WTC11 (cell line): ENCODE measurements at regions not wholly inside any gene's neighbourhood (a gene's known extent, or its start where the extent isn't known, plus 50 kb on each side); places are given as distances from the start of the nearest gene placed in this dataset.

Experiments
- ATAC-seq: fragments of 200-7000 bp; cut with Tn5 transposase; 2 replicates; pipeline ENCODE4 v1.10.0; 2021; ENCODE audit warnings: mild to moderate bottlenecking, moderate library complexity
- CTCF ChIA-PET: fragments of 300-600 bp; sonication (Branson Sonifier 250); formaldehyde crosslinking; loops from one replicate; lab custom pipeline; 2021; ENCODE audit warnings: antibody characterized with exemption; lab: Charles Lee
- POLR2A ChIA-PET: fragments of 350-600 bp; sonication (Branson Sonifier 250); formaldehyde crosslinking; loops from one replicate; lab custom pipeline; 2021; ENCODE audit warnings: antibody characterized with exemption; lab: Charles Lee
- DNase-seq: peaks from one replicate; pipeline ENCODE4 v3.0.0; 2021; ENCODE audit warnings: low spot score
- H3K27ac Mint-ChIP-seq: 2 replicates; pipeline ENCODE4 v1.8.0; 2021; ENCODE audit warnings: mixed read lengths
- H3K27me3 Mint-ChIP-seq: 2 replicates; pipeline ENCODE4 v1.8.0; 2021; ENCODE audit warnings: low read depth, mild to moderate bottlenecking, moderate library complexity, mixed read lengths
- H3K36me3 Mint-ChIP-seq: 2 replicates; pipeline ENCODE4 v1.8.0; 2021; ENCODE audit warnings: mixed read lengths
- H3K4me1 Mint-ChIP-seq: 2 replicates; pipeline ENCODE4 v1.8.0; 2022; ENCODE audit warnings: mixed read lengths
- H3K4me3 Mint-ChIP-seq: 2 replicates; pipeline ENCODE4 v1.8.0; 2021; ENCODE audit warnings: mild to moderate bottlenecking, moderate library complexity, mixed read lengths
- H3K9me3 Mint-ChIP-seq: 2 replicates; pipeline ENCODE4 v1.8.0; 2021; ENCODE audit warnings: mixed read lengths
- ATF6 ChIP-seq: sonication (generic); formaldehyde crosslinking; IDR thresholded peaks from 2 replicates; pipeline ENCODE4 v1.8.1; 2023; ENCODE audit warnings: mild to moderate bottlenecking, missing genetic modification reagents
- CREB1 ChIP-seq: sonication (generic); formaldehyde crosslinking; IDR thresholded peaks from 2 replicates; pipeline ENCODE4 v1.8.0; 2023; ENCODE audit warnings: mild to moderate bottlenecking, missing genetic modification reagents
- ELF4 ChIP-seq: sonication (generic); formaldehyde crosslinking; IDR thresholded peaks from 2 replicates; pipeline ENCODE4 v1.8.1; 2022; ENCODE audit warnings: low read depth, mild to moderate bottlenecking, moderate library complexity, missing genetic modification reagents
- EMX1 ChIP-seq: fragments of 250-450 bp; sonication (Bioruptor Pico); IDR thresholded peaks from 2 replicates; pipeline ENCODE4 v1.8.0; 2021; ENCODE audit warnings: mild to moderate bottlenecking
- ESRRA ChIP-seq: sonication (generic); formaldehyde crosslinking; IDR thresholded peaks from 2 replicates; pipeline ENCODE4 v1.8.1; 2022; ENCODE audit warnings: mild to moderate bottlenecking, missing genetic modification reagents, borderline replicate concordance
- NFATC4 ChIP-seq: fragments of 250-450 bp; sonication (Bioruptor Pico); IDR thresholded peaks from 2 replicates; pipeline ENCODE4 v1.9.0; 2021; ENCODE audit warnings: mild to moderate bottlenecking
- NFE2L1 ChIP-seq: sonication (generic); formaldehyde crosslinking; IDR thresholded peaks from 2 replicates; pipeline ENCODE4 v1.8.1; 2023; ENCODE audit warnings: missing genetic modification reagents
- NFYB ChIP-seq: sonication (generic); formaldehyde crosslinking; conservative IDR thresholded peaks from 2 replicates; pipeline ENCODE4 v1.8.0; 2022; ENCODE audit warnings: low read depth, missing genetic modification reagents
- NR2C2 ChIP-seq: sonication (generic); formaldehyde crosslinking; IDR thresholded peaks from 2 replicates; pipeline ENCODE4 v1.8.0; 2022; ENCODE audit warnings: mild to moderate bottlenecking, missing genetic modification reagents
- PRRX2 ChIP-seq: fragments of 250-450 bp; sonication (Bioruptor Pico); IDR thresholded peaks from 2 replicates; pipeline ENCODE4 v1.8.0; 2021; ENCODE audit warnings: mild to moderate bottlenecking
- RORB ChIP-seq: fragments of 250-450 bp; sonication (Bioruptor Pico); IDR thresholded peaks from 2 replicates; pipeline ENCODE4 v1.9.0; 2021; ENCODE audit warnings: mild to moderate bottlenecking
- SMAD3 ChIP-seq: sonication (generic); formaldehyde crosslinking; IDR thresholded peaks from 2 replicates; pipeline ENCODE4 v1.8.0; 2022; ENCODE audit warnings: missing genetic modification reagents, mild to moderate bottlenecking, borderline replicate concordance
- SP1 ChIP-seq: sonication (generic); formaldehyde crosslinking; conservative IDR thresholded peaks from 2 replicates; pipeline ENCODE4 v1.8.1; 2022; ENCODE audit warnings: missing genetic modification reagents
- ZNF317 ChIP-seq: sonication (generic); formaldehyde crosslinking; IDR thresholded peaks from 2 replicates; pipeline ENCODE4 v1.8.1; 2023; ENCODE audit warnings: low read depth, mild to moderate bottlenecking, moderate library complexity, missing genetic modification reagents, borderline replicate concordance
- ZNF396 ChIP-seq: fragments of 250-450 bp; sonication (Bioruptor Pico); IDR thresholded peaks from 2 replicates; pipeline ENCODE4 v1.8.0; 2021; ENCODE audit warnings: mild to moderate bottlenecking, moderate library complexity, borderline replicate concordance
- TF ChIP-seq, protein P1 (sequence below): sonication (generic); formaldehyde crosslinking; IDR thresholded peaks from 2 replicates; pipeline ENCODE4 v1.8.1; 2022; ENCODE audit warnings: missing genetic modification reagents, borderline replicate concordance
- TF ChIP-seq, protein P2 (sequence below): fragments of 250-450 bp; sonication (Bioruptor Pico); IDR thresholded peaks from 2 replicates; pipeline ENCODE4 v1.9.0; 2021; ENCODE audit warnings: mild to moderate bottlenecking

GRCh38 chr3:66662894-66663293 lies 162.1 kb upstream of the LRIG1 start (continued):
- TF ChIP-seq SMAD3 (CRISPR knock-in tag) (no peak), NFATC4 (CRISPR knock-in tag) (no peak), NR2C2 (no peak), PRRX2 (CRISPR knock-in tag) (no peak)
- TF ChIP-seq, protein P1, sequence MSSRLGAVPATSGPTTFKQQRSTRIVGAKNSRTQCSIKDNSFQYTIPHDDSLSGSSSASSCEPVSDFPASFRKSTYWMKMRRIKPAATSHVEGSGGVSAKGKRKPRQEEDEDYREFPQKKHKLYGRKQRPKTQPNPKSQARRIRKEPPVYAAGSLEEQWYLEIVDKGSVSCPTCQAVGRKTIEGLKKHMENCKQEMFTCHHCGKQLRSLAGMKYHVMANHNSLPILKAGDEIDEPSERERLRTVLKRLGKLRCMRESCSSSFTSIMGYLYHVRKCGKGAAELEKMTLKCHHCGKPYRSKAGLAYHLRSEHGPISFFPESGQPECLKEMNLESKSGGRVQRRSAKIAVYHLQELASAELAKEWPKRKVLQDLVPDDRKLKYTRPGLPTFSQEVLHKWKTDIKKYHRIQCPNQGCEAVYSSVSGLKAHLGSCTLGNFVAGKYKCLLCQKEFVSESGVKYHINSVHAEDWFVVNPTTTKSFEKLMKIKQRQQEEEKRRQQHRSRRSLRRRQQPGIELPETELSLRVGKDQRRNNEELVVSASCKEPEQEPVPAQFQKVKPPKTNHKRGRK (CRISPR knock-in tag) = no peak

GRCh38 chr3:66665021-66665695 lies 164.3 kb upstream of the LRIG1 start:
- H3K4me3 Mint-ChIP-seq = no peak overlapping the region
- peaks cover 14% of the 10 kb centered on the region for H3K9me3 Mint-ChIP-seq
- no peak for ATAC-seq
- no peaks in the 10 kb centered on the region for H3K4me1 Mint-ChIP-seq
- DNase-seq = no peak
- 0 out of 2 replicates have a peak overlapping the region, but pooled peaks have one; percentile 19 for H3K27ac Mint-ChIP-seq
- CTCF ChIA-PET = no interaction called here
- POLR2A ChIA-PET = no interaction called here
- no peak for TF ChIP-seq NFE2L1 (CRISPR knock-in tag)
- TF ChIP-seq ZNF317 (CRISPR knock-in tag) = no peak
- TF ChIP-seq ATF6 (CRISPR knock-in tag) = no peak
- TF ChIP-seq, protein P2, sequence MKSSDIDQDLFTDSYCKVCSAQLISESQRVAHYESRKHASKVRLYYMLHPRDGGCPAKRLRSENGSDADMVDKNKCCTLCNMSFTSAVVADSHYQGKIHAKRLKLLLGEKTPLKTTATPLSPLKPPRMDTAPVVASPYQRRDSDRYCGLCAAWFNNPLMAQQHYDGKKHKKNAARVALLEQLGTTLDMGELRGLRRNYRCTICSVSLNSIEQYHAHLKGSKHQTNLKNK (CRISPR knock-in tag) = no peak
- TF ChIP-seq CREB1 (CRISPR knock-in tag) = no peak
- no peaks in the 10 kb centered on the region; the same call in 1 of the 2 replicates for H3K27me3 Mint-ChIP-seq
- H3K36me3 Mint-ChIP-seq = no peaks in the 10 kb centered on the region

GRCh38 chr3:66666362-66666761 lies 165.5 kb upstream of the LRIG1 start:
- no peak overlapping the region for H3K4me3 Mint-ChIP-seq

More at GRCh38 chr3:66666362-66666761, 165.5 kb upstream of the LRIG1 start:
- TF ChIP-seq, protein P2 (CRISPR knock-in tag) = no peak
- TF ChIP-seq EMX1 (CRISPR knock-in tag) = no peak
- no peak for TF ChIP-seq ELF4 (CRISPR knock-in tag)
- TF ChIP-seq, protein P1 (CRISPR knock-in tag) = no peak
- no peak for TF ChIP-seq ESRRA (CRISPR knock-in tag)
- no peak for TF ChIP-seq SP1 (CRISPR knock-in tag)
- TF ChIP-seq RORB (CRISPR knock-in tag) = no peak
- no peak for TF ChIP-seq ZNF396 (CRISPR knock-in tag)
- TF ChIP-seq NFYB (CRISPR knock-in tag) = no peak
- TF ChIP-seq, all 79 proteins: peak for 0
- H3K9me3 Mint-ChIP-seq = peaks cover 14% of the 10 kb centered on the region
- H3K27me3 Mint-ChIP-seq = no peaks in the 10 kb centered on the region; the same call in 1 of the 2 replicates
- ATAC-seq (no peak), DNase-seq (no peak)
- no peaks in the 10 kb centered on the region for H3K36me3 Mint-ChIP-seq
- no peaks in the 10 kb centered on the region for H3K4me1 Mint-ChIP-seq
- no peak overlapping the region for H3K27ac Mint-ChIP-seq
- ChIA-PET POLR2A (no interaction called here), CTCF (no interaction called here)
